HG03139 (cell line): ENCODE measurements at regions not wholly inside any gene's neighbourhood (a gene's known extent, or its start where the extent isn't known, plus 50 kb on each side); places are given as distances from the start of the nearest gene placed in this dataset.

Source experiments
- ATAC-seq: cut with Tn5 transposase; IDR thresholded peaks from one replicate; pipeline ENCODE4 v1.9.1; 2021; ENCODE audit not compliant: unreplicated experiment

DNA sequence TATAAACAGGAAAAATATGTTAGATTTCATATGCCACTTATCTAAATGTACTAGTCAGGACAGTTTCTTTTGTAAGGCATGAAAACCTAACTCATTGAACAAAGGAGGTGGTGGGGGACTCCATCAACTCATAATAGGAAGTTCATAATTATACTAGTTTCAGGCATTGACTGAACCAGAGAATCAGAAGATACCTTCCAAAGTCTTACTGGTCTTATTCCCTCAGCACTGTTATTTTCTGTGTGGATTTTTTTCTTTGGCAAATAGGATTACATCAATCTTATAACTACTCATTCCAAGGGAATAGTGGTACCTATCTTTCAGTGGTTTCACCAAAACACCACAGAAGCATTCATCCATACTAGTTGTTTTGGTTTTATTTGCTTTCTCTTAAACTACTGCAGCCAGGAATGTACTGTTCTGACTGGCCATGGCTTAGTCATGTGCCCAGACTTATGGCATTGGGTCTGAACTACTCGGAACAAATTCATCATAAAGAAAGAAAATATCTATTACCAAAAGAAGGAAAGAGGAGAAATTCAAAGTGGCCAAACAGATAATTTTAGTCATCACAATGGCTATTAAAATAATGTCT lies 273.9 kb downstream of the ARAP2 start:
- no peak for ATAC-seq

DNA sequence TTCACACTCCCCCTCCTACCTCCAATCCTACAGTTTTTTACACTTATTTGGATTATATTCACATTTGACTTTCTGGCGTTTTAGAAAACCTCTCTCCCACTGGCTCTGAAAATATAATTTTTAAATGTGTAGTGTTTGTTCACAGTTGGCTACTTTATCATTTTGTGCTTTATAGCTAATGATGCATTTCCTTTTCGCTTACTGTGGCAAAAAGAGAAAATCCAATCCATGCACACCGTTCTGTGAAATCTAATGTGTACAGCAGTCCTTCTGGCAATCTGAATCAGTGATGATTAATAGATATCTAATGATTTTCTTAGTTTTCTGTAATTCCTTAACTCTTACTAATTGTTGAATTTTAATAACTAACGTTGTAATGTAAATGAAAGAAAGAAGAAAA lies 271.5 kb downstream of the ARAP2 start:
- ATAC-seq = no peak

- no peak for ATAC-seq
Measured at GRCh38 chr4:35975617-35976355, 268.5 kb downstream of the ARAP2 start.

- ATAC-seq = no peak
Measured at GRCh38 chr4:35978551-35978950, 265.8 kb downstream of the ARAP2 start.

GRCh38 chr4:35982318-35982717 lies 262.0 kb downstream of the ARAP2 start:
- ATAC-seq = no peak

- no peak for ATAC-seq
Measured at GRCh38 chr4:35986537-35986936, 257.8 kb downstream of the ARAP2 start.

GRCh38 chr4:35993606-35994005 lies 250.7 kb downstream of the ARAP2 start:
- no peak for ATAC-seq

GRCh38 chr4:36000941-36001557 lies 243.3 kb downstream of the ARAP2 start:
- no peak for ATAC-seq

DNA sequence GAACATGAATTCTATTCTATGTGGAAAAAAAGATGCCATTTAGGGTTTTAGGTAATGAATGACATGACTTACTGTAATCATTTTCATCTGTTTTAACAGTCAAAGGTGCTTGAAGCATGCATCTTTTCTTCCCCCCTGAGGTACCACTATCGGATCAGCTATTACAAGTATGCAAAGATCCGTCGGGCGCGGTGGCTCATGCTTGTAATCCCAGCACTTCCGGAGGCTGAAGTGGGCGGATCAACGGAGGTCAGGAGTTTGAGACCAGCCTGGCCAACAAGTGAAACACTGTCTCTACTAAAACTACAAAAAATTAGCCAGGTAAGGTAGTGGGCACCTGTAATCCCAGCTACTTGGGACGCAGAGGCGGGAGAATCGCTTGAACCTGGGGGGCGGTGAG lies 241.3 kb downstream of the ARAP2 start:
- ATAC-seq = no peak

DNA sequence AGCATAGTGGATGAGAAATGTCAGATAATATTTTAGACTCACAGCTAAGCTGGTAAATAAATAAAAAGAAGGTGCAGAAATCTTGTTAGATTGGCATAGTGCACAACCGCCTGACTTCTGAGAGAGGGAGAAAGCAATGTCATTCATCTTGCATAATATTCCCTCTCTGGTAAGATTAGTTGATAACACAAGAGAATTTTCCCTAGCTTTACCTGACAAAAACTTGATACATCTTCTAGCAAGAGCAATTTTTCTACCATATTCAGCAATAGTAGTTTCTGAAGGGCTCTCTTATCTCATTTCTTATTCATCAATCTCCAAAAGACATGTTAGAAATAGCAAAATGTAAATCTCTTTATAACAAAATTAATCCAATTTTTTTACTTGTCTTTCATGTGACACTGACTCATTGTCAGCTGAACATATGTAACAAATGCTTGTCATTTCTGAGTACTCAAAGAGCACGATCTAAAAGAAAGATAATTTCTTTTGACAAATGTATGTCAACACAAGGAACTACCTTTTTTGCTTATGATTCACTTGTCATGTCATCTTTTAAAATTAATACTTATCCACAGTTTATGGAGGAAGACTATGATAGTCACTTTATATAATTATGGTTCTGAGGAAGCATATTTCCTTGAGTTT lies 240.0 kb downstream of the ARAP2 start:
- ATAC-seq = no peak

DNA sequence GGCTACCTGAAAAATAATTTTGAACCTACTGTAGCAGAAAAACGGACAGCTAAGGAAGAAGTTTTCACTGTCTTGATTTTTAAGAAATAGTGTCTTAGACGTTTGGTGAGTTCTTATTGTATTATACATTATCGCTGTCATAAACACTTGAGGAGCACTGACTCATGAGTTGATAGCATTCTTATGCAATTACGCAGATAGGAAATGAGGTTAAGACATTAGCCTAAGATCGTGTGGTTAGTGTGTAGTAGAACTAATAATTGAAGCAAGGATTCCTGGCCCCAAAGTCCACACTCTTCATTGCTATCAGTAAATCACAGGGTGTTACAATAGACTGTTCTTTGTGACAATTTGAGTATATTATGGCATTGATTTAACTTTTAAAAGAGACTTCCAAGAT lies 238.1 kb downstream of the ARAP2 start:
- ATAC-seq = no peak

- no peak for ATAC-seq
Measured at GRCh38 chr4:36010397-36010929, 233.9 kb downstream of the ARAP2 start.

GRCh38 chr4:36011381-36011780 lies 232.9 kb downstream of the ARAP2 start:
- ATAC-seq = no peak

GRCh38 chr4:36012503-36012902 lies 231.8 kb downstream of the ARAP2 start:
- ATAC-seq = no peak

DNA sequence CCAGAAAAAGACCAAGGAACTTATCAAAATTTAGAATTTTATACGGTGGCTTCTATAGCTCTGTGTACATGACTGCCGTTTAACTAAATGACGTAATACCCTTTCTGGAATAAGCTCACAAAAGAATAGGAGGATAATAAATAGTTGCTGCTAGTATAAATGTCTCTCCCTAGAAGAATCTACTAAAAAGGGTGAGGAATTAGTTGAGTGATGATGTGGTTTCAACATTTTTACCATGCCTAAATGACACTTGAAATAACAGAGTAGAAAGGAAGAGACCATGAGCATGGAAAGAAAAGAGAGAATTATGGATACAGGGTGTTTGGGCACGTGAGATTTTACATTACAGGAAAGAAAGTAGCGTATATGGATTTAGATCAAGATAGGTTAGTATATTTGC lies 231.1 kb downstream of the ARAP2 start:
- no peak for ATAC-seq
